Epithelial cell of prostate (primary cell): ENCODE measurements at regions not wholly inside any gene's neighbourhood (a gene's known extent, or its start where the extent isn't known, plus 50 kb on each side); places are given as distances from the start of the nearest gene placed in this dataset.

ENCODE experiments used
- DNase-seq: peaks from one replicate; pipeline ENCODE4 v3.0.0-alpha.2; 2011; ENCODE audit warnings: low read depth, low spot score
- H3K27ac ChIP-seq: fragments of 450-650 bp; 2 replicates; pipeline ENCODE4 v1.5.1; 2017; ENCODE audit warnings: mild to moderate bottlenecking

DNA sequence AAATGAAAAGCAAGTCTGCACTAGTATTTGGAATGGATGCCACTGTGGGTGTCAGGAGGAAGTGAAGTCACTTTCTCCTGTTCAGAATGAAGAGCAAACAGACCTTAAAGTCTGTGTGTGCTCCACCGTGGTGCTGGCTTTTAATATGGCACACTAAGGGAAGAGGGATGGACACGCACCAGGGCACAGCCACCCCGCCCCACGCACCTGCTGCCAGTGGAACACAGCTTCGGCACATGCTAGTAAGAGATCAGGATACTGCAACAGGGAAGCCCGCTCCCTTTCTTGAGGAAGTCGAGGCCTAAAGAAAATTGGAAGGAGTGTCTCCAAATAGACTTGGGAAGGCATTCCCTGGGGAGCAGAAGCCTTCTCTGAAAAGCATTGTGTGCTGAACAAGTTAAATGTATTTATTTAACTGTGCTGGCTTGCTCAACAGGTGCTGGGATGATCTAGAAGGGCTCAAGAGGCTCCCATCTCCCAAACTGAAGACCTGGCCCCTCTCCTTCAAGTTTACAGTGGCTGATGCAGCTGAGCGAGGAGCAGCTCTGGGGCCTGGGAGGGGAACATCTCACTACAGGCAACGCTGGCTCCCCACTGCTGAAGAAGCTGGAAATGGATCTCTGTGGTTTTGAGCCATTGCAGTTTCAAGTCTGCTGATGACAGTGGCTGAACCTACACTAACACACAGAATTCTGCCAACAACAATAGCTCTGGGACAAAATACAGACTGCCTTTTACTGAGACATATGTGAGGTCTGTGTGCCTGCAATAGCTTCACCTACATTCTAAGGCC, 504.6 kb upstream of the B3GAT1 start:
- DNase-seq, result no peak
- H3K27ac ChIP-seq, result no peak overlapping the region

DNA sequence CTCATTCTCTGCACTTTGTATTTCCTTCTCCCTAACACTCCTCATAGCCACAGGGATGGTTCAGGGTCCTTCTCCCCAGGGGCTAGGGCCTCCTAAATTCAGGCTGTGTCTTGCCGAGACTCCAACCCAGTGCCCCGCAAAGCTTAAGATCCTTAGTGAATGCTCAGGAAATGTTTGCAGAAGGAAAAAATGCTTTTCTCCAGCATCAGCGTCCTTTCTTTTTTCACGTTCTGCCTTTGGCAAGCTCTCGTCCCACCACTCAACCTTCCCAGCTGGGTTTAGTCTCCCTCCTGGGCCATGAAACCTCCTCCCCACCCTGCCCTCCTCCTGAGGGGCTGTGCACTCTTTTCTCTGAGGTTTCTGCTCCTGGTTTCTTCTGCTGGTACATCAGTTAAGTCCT, 503.8 kb upstream of the B3GAT1 start:
- DNase-seq, result no peak
- H3K27ac ChIP-seq, result no peak overlapping the region

DNA sequence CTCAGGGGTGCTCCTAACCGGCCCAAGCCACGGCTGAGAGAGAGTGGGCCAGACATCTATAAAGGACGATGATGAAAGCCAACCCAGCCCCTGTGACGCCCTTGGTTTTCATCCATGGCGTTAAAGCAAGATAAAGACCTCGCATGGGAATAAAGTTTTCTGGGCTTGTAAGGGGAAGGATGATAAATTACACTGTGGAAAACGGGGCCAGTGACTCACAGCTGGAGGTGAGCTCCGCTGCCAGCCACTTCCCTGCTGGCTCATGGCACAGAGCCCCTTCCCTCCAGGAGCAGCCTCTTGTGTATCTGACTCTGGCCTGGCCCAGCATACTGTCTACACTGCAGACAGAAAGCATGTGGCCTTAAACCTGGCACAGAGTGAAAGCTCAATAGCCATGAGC, 503.2 kb upstream of the B3GAT1 start:
- no peak for DNase-seq
- no peak overlapping the region for H3K27ac ChIP-seq

DNA sequence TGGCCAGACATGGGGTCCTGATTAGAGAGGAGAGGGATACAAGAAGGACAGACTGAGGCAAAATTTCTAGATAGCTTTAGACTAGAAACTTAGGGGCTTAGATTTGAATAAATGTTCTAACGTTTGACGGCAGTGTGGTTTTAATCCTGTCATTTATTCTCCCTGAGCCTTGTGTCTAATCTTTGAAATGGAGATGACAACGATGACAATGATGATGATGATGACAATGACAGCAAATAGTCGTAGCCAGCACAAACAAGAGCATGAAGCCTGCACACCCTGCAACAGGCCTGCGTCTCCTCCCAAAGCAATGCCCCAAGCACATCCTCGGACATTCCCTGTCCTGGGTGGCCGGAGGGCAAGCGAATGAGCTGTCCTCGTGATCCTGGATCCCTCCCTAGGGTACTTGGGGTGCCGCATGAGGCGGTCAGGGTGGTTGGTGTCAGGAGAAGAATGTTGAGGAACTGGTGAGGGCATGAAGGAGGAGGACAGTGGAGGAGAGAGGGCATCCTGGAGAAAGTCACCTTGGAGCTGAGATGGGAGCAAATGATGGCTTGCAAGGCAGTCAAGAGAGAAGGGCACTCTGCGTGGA, 502.1 kb upstream of the B3GAT1 start:
- no peak for DNase-seq
- H3K27ac ChIP-seq, result no peak overlapping the region

- no peak overlapping the region for H3K27ac ChIP-seq
- DNase-seq, result no peak
Measured at GRCh38 chr11:134913391-134913790, 501.3 kb upstream of the B3GAT1 start.

DNA sequence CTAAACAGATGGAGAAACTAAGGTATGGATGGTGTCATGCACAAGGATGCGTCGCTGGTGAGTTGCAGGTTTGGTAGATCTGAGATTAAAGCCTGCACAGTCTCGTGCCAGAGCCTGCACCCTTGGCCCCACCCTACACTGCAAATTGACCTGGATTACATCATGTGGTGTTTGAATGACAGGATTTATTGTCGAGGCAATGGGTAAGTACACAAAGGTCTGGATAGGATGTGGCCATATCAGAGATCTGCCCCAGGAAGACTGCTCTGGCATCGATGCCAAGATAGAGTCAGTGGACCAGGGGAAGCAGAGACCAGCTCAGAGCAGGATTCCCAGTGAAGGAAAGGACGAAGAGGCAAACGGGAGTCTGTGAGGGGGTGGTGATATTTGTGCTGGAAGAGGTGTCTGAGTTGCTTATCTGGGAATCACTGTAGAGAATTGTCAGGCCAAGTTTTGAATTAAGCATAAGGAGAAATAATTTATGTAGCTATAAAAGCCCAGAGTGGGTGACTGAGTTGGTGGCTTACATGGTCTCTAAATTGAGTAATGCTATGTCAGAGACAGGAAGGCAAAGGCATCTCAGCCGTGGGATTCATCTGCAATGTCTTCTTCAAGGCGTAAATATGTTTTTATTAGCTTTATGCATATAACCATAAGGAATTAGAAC, 499.6 kb upstream of the B3GAT1 start:
- no peak overlapping the region for H3K27ac ChIP-seq
- no peak for DNase-seq

GRCh38 chr11:134908583-134908982, 496.5 kb upstream of the B3GAT1 start:
- no peak overlapping the region for H3K27ac ChIP-seq
- DNase-seq, result no peak

DNA sequence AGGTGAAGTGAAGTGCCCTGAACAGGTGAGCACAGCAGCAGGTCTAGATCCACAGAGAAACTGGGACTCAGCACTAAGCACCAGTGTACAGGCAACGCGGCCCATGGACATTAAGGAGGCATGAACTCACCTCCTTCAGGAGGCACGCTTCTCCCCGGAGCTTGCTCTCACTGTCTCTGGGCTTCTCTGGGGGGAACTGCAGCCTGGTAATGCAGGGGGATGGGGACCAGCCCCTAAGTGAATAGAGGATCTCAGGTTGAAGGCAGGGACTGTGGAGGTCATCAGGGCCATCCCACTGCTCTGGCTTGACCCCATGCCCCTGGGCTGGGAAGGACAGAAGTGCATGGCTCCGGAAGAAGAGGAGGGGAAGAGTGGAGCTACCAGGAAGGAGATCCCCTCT, 495.6 kb upstream of the B3GAT1 start:
- no peak overlapping the region for H3K27ac ChIP-seq
- no peak for DNase-seq

- DNase-seq, result no peak
- no peak overlapping the region for H3K27ac ChIP-seq
Measured at GRCh38 chr11:134906356-134906955, 494.4 kb upstream of the B3GAT1 start.

DNA sequence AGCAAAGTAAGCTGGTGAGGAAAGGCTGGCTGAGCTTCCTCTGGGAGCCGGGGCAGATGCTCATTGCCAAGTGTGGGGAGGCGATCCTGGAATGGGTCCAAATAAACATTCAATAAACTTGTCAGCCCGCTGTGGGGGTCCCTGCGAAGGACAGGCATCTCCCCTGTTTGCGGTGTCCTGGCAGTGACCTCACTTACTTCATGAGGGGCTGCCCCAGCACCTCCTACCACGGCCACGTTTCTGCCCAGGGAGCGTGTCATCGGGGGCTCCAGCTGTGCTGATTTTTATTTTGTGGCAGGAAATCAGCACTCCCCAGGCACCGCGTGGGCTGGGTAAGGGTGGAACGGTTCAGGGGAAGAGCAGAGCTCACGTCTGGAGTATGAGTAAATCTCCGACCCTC, 493.9 kb upstream of the B3GAT1 start:
- no peak for DNase-seq

GRCh38 chr11:134905517-134905916, 493.5 kb upstream of the B3GAT1 start:
- DNase-seq, result no peak
- no peak overlapping the region for H3K27ac ChIP-seq

More for the DNA sequence above, 493.9 kb upstream of the B3GAT1 start:
- H3K27ac ChIP-seq, result no peak overlapping the region

DNA sequence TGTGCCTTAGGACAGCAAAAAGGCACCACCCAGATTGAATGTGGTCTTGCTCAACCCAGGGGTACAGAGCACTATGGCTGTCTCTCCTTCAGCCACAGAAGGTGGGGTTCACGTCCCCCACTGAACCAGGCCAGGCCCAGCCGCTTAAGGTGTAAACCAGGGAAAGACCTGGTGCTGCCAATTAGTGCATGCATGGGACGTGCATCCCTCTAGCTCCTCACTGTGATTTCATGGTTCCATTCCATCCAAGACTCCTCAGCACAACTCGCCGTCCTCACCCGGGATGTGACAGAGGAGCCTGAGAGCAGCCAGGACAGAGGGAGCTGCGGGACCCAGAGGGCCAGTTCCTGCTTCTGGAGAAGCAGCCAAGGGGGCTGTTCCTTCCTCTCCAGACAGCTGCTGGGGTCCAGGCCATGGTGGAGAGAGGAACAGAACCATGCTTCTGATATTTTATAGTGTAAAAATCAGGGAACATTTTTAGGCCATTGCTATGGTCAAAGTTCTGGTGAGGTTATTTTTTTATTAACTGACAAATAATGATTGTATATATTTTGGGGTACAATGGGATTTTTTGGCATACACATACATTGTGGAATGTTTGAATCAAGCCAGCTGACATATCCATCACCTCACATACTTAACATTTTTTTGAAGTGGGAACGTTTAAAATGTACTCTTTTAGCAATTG, 492.2 kb upstream of the B3GAT1 start:
- no peak overlapping the region for H3K27ac ChIP-seq
- DNase-seq, result no peak

DNA sequence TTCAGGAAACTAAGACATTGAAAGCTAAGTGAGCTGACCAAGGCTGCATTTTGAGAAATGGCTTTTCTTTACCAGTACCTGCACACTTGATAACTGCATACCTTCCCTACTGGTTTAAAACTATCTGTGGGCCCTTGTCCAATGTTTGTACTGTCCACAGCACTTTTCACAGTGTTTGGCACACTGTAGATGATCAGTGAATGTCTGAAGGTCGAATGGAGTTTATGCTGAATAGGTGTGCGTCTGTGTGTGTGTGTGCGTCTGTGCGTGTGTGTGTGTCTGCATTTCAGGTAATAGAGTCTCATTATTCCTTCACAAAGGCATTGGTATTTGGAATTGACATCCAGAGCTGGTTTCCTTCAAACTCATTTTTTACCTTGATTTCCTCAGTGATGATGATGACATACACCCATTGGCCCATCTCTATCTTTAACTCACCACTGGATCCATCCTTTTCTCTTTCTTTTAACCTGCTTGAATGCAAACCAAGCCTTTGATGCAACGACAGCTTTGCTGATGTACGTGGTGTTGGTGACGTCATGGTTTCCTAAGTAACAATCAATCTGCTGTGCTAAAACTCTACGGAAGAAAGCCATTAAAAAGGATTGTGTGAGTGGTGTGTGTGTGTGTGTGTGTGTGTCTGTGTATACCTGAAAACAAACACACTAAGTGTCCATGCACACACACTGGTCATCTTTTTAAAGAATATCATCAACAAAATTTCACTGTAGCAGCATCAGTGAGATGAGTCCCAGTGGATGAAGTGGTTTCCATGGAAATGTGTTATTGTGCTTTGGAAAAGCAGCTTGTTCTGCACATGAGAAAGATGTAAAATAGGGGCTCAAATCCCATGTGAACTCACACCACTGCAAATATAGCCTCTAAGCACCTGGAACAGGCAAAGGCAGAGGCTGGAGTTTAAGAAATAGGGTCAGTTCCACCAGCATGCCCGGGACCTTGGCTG, 490.2 kb upstream of the B3GAT1 start:
- no peak overlapping the region for H3K27ac ChIP-seq
- no peak for DNase-seq

DNA sequence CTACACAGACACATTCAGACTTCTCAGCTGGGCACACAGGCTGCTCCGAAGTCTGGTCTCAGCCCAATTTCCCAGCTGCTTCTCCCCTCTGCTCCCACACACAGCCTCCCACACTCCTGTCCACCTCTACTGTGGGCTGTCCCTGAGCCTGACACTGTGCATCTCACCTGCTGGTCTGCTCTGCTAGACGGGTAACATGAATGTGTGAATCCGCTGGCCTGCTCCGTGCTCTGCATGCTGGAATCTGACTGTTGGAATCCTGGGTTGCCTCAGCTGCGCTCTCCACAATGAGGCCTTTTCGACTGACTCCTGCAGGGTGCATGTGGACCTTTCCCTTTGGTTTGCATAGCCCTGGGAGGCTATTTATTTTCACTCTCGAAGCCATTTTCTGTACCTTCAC, 489.5 kb upstream of the B3GAT1 start:
- H3K27ac ChIP-seq, result no peak overlapping the region
- no peak for DNase-seq

GRCh38 chr11:134893810-134894685, 482.0 kb upstream of the B3GAT1 start:
- no peak overlapping the region for H3K27ac ChIP-seq
- no peak for DNase-seq

DNA sequence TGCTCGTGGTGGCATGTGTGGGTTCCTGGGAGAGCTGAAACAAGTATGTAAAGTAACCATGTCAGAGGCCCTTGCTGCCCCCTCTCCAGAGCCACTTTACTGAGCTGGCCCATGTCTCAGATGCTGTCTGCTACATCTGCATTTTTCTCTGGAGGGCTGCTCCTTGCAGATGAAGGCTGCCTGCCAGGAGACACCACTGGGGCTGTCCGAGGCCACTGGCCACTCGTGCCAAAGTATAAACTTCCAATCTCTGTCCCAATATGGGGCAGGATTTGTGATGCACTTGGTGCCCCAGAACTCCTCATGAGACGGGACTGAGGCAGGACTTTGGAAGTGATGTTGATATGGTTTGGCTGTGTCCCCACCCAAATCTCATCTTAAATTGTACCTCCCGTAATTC, 478.4 kb upstream of the B3GAT1 start:
- H3K27ac ChIP-seq, result no peak overlapping the region
- no peak for DNase-seq

DNA sequence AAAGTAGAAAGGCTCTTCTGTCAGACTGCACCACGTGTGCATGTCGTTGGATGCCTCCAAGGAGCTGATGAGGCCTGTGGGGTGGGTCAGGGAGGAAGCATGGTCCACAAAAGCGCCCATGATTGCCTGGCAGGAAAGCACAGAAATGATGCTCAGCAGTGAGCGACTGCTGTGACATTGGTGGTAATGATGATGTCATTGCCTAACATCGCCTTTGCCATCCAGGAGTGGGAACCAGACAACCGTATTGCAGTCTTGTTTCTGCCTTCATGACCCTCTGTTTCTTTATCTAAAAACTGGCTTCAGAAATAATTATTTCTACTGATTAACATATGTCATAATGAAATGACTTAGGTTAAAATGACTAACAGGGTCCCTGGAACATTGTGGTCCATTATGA, 477.8 kb upstream of the B3GAT1 start:
- no peak for DNase-seq
- no peak overlapping the region for H3K27ac ChIP-seq

- DNase-seq, result no peak
Measured at GRCh38 chr11:134888821-134889220, 476.8 kb upstream of the B3GAT1 start.

GRCh38 chr11:134887896-134888295, 475.9 kb upstream of the B3GAT1 start:
- no peak for DNase-seq
- no peak overlapping the region for H3K27ac ChIP-seq

More at GRCh38 chr11:134888821-134889220, 476.8 kb upstream of the B3GAT1 start:
- H3K27ac ChIP-seq, result no peak overlapping the region
